ENCODE measurements at regions not wholly inside any gene's neighbourhood (a gene's known extent, or its start where the extent isn't known, plus 50 kb on each side); places are given as distances from the start of the nearest gene placed in this dataset.

- TF ChIP-seq ZNF462 (CRISPR knock-in tag; IDR thresholded peaks at IDR 0.05) (no peak), NANOG (IDR thresholded peaks at IDR 0.05; ENCODE audit: borderline replicate concordance) (no peak), ZNF114 (CRISPR knock-in tag; IDR thresholded peaks at IDR 0.05) (no peak), POLR2AphosphoS5 (IDR thresholded peaks at IDR 0.05; ENCODE audit: low read depth) (no peak)
Measured at GRCh38 chr13:80451641-80452040, 110.7 kb upstream of the SPRY2 start (continued).

- Histone ChIP-seq H3K79me2 (replicated peaks; ENCODE audit: insufficient read depth) (no peaks in the 10 kb centered on the region), H3K4me2 (no peak overlapping the region), H3K27ac (ENCODE audit: low read depth) (no peak overlapping the region)
- TF ChIP-seq ZNF114 (CRISPR knock-in tag; IDR thresholded peaks at IDR 0.05) (no peak), ZNF331 (CRISPR knock-in tag; IDR thresholded peaks at IDR 0.05; ENCODE audit: low read depth) (no peak), REST (IDR thresholded peaks at IDR 0.05; ENCODE audit: unreplicated experiment) (no peak), EZH2 (IDR thresholded peaks at IDR 0.05; ENCODE audit: low read depth, unreplicated experiment) (no peak), CTCF (conservative IDR thresholded peaks at IDR 0.05; ENCODE audit: low read depth in 2 of 2) (no peak), JUNB (IDR thresholded peaks at IDR 0.05; ENCODE audit: unreplicated experiment) (no peak), CREB1 (CRISPR knock-in tag; IDR thresholded peaks at IDR 0.05; ENCODE audit: low read depth) (no peak), STAT1 (IDR thresholded peaks at IDR 0.05; ENCODE audit: unreplicated experiment) (no peak), EZH2phosphoT487 (IDR thresholded peaks at IDR 0.05; ENCODE audit: unreplicated experiment) (no peak), NANOG (IDR thresholded peaks at IDR 0.05; ENCODE audit: borderline replicate concordance) (no peak), ETS1 (IDR thresholded peaks at IDR 0.05) (no peak), POLR2AphosphoS5 (IDR thresholded peaks at IDR 0.05; ENCODE audit: low read depth) (no peak)
Measured at GRCh38 chr13:80450386-80450785, 109.5 kb upstream of the SPRY2 start.

More at GRCh38 chr13:80450386-80450785, 109.5 kb upstream of the SPRY2 start:
- Histone ChIP-seq H4K20me1 (replicated peaks; ENCODE audit: insufficient read depth) (no peaks in the 10 kb centered on the region), H3K27me3 (ENCODE audit: insufficient read depth) (no peaks in the 10 kb centered on the region), H3K9me2 (ENCODE audit: insufficient read depth) (peaks cover 3% of the 10 kb centered on the region; the same call in 1 of the 2 replicates), H2AFZ (no peak overlapping the region), H3F3A (replicated peaks; ENCODE audit: low read depth) (no peaks in the 10 kb centered on the region), H3K4me3 (no peak overlapping the region), H3K4me1 (ENCODE audit: insufficient read depth) (no peaks in the 10 kb centered on the region), H3K36me3 (ENCODE audit: insufficient read depth) (no peaks in the 10 kb centered on the region)
- H3K4me1 Mint-ChIP-seq: no peaks in the 10 kb centered on the region; the same call in 2 of the 3 replicates
- ATAC-seq (no peak), DNase-seq (ENCODE audit: low spot score) (no peak)
- no peaks in the 10 kb centered on the region for H3K36me3 Mint-ChIP-seq (ENCODE audit: low read depth)
- no peaks in the 10 kb centered on the region for H3K9me3 Mint-ChIP-seq
- no peak overlapping the region for H3K4me3 Mint-ChIP-seq
- no peaks in the 10 kb centered on the region for H3K27me3 Mint-ChIP-seq (ENCODE audit: insufficient read depth, low read depth, poor library complexity)
- H3K27ac Mint-ChIP-seq: no peak overlapping the region
